ENCODE measurements at regions not wholly inside any gene's neighbourhood (a gene's known extent, or its start where the extent isn't known, plus 50 kb on each side); places are given as distances from the start of the nearest gene placed in this dataset.

DNA sequence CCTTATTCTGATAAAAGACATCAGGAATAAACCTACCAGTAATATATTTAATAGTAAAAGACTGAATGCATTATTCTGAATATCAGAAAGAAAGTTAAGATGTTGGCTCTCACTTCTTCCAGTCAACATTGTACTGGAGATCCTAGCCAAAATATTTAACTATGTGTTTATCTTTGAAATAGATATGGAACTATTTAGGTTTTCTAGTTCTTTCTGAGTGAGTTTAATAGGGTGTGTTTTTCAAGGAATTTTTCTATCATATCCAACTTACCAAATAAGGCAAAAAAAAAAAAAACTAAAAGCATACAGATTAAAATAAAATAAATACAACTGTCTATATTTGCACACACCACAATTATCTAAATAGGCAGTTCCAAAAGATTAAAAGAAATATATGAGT, 478.9 kb upstream of the LMO3 start:
- TF ChIP-seq, protein P1, sequence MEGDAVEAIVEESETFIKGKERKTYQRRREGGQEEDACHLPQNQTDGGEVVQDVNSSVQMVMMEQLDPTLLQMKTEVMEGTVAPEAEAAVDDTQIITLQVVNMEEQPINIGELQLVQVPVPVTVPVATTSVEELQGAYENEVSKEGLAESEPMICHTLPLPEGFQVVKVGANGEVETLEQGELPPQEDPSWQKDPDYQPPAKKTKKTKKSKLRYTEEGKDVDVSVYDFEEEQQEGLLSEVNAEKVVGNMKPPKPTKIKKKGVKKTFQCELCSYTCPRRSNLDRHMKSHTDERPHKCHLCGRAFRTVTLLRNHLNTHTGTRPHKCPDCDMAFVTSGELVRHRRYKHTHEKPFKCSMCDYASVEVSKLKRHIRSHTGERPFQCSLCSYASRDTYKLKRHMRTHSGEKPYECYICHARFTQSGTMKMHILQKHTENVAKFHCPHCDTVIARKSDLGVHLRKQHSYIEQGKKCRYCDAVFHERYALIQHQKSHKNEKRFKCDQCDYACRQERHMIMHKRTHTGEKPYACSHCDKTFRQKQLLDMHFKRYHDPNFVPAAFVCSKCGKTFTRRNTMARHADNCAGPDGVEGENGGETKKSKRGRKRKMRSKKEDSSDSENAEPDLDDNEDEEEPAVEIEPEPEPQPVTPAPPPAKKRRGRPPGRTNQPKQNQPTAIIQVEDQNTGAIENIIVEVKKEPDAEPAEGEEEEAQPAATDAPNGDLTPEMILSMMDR (IDR thresholded peaks at IDR 0.05) = no peak
- TF ChIP-seq EP300 (IDR thresholded peaks at IDR 0.05) (no peak), POLR2A (IDR thresholded peaks at IDR 0.05) (no peak)
